ENCODE measurements at regions not wholly inside any gene's neighbourhood (a gene's known extent, or its start where the extent isn't known, plus 50 kb on each side); places are given as distances from the start of the nearest gene placed in this dataset.

GRCh38 chr16:8299635-8300034 lies 290.7 kb downstream of the TMEM114 start:
- Histone ChIP-seq H3K27ac (ENCODE audit: extremely low read depth, low read depth, low read length) (no peak overlapping the region), H3K9me3 (ENCODE audit: control insufficient read depth, insufficient read depth, low read depth, low read length) (no peaks in the 10 kb centered on the region), H3K4me1 (ENCODE audit: control insufficient read depth, insufficient read depth, low read length) (no peaks in the 10 kb centered on the region), H3K4me3 (ENCODE audit: low read depth, low read length) (no peak overlapping the region), H3K36me3 (ENCODE audit: control insufficient read depth in 2 of 2, insufficient read depth in 1 of 2, low read length in 2 of 2) (no peaks in the 10 kb centered on the region)
- CTCF ChIA-PET = no interaction called here
- TF ChIP-seq ZBTB1 (tag by site-specific recombination; IDR thresholded peaks at IDR 0.05) (no peak), ZSCAN18 (tag by site-specific recombination; IDR thresholded peaks at IDR 0.05) (no peak), HOXA7 (CRISPR knock-in tag; IDR thresholded peaks at IDR 0.05; ENCODE audit: borderline replicate concordance) (no peak), ZEB2 (tag by site-specific recombination; IDR thresholded peaks at IDR 0.05) (no peak), ZNF174 (tag by site-specific recombination; IDR thresholded peaks at IDR 0.05) (no peak), ZNF792 (tag by site-specific recombination; IDR thresholded peaks at IDR 0.05) (no peak), ZNF530 (tag by site-specific recombination; IDR thresholded peaks at IDR 0.05; ENCODE audit: low read depth) (no peak), ZNF404 (tag by site-specific recombination; IDR thresholded peaks at IDR 0.05) (no peak), ZNF169 (tag by site-specific recombination; IDR thresholded peaks at IDR 0.05) (no peak), ZNF24 (tag by site-specific recombination; IDR thresholded peaks at IDR 0.05) (no peak), MEIS1 (CRISPR knock-in tag; IDR thresholded peaks at IDR 0.05; ENCODE audit: borderline replicate concordance) (no peak), HOXC10 (CRISPR knock-in tag; IDR thresholded peaks at IDR 0.05) (no peak), GFI1B (tag by site-specific recombination; IDR thresholded peaks at IDR 0.05) (no peak), ZNF529 (tag by site-specific recombination; IDR thresholded peaks at IDR 0.05; ENCODE audit: insufficient replicate concordance) (no peak), ZNF248 (tag by site-specific recombination; IDR thresholded peaks at IDR 0.05) (no peak), ZBTB48 (tag by site-specific recombination; IDR thresholded peaks at IDR 0.05) (no peak)
- TF ChIP-seq, protein P1, sequence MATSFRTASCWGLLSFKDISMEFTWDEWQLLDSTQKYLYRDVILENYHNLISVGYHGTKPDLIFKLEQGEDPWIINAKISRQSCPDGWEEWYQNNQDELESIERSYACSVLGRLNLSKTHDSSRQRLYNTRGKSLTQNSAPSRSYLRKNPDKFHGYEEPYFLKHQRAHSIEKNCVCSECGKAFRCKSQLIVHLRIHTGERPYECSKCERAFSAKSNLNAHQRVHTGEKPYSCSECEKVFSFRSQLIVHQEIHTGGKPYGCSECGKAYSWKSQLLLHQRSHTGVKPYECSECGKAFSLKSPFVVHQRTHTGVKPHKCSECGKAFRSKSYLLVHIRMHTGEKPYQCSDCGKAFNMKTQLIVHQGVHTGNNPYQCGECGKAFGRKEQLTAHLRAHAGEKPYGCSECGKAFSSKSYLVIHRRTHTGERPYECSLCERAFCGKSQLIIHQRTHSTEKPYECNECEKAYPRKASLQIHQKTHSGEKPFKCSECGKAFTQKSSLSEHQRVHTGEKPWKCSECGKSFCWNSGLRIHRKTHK (tag by site-specific recombination; IDR thresholded peaks at IDR 0.05) = no peak
- POLR2A ChIA-PET = no interaction called here

DNA sequence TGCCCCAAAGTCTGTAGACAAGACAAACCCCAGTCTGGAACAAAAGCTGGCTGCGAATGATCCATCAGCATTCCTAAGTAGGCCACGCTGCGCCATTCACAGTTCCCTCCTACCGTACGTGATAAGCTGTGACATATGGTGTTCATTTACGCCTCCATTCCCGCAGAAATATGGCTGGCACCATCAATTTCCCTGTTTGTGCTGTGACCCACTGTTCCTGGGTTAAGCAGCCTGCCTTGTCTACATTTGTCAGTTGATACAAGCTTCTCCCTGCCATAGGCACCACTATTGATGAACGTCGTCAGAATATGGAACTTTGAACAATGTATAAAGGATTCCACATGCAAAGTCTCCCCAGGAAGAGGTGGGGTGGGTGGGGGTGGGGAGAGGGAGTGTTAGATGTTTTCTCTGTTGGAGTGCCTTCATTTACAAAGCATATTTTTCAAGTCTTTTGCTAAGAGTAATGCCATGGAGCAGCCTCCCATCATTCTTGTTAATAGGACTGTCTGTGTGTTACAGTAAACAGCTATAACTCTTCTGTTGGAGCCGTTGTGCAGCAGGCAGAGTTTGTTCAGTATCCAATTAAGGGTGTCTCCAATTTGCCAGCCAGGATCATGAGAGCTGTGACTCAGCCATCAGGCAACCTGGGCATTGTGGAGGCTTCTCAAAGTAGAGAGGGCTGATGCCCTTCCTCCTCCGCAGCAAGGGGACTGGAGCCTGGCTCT lies 294.6 kb downstream of the TMEM114 start:
- CTCF ChIA-PET = interaction anchor here (0.5 kb wide), 1 partner anchor 462 kb away, joined by 4 read pairs; no protein-coding TSS in a partner anchor
- no peaks in the 10 kb centered on the region for H3K4me1 ChIP-seq (ENCODE audit: control insufficient read depth, insufficient read depth, low read length)
- no peak overlapping the region for H3K4me3 ChIP-seq (ENCODE audit: low read depth, low read length)
- no peak overlapping the region for H3K27ac ChIP-seq (ENCODE audit: extremely low read depth, low read depth, low read length)
- H3K36me3 ChIP-seq (ENCODE audit: control insufficient read depth in 2 of 2, insufficient read depth in 1 of 2, low read length in 2 of 2) = no peaks in the 10 kb centered on the region
- POLR2A ChIA-PET = no interaction called here
- H3K9me3 ChIP-seq (ENCODE audit: control insufficient read depth, insufficient read depth, low read depth, low read length) = no peaks in the 10 kb centered on the region
- TF ChIP-seq ZNF629 (tag by site-specific recombination; IDR thresholded peaks at IDR 0.05) = no peak
- no peak for TF ChIP-seq ZNF843 (tag by site-specific recombination; IDR thresholded peaks at IDR 0.05)
- TF ChIP-seq ZNF350 (tag by site-specific recombination; IDR thresholded peaks at IDR 0.05) = no peak
- no peak for TF ChIP-seq ZFP69B (tag by site-specific recombination; IDR thresholded peaks at IDR 0.05)
- TF ChIP-seq, protein P2, sequence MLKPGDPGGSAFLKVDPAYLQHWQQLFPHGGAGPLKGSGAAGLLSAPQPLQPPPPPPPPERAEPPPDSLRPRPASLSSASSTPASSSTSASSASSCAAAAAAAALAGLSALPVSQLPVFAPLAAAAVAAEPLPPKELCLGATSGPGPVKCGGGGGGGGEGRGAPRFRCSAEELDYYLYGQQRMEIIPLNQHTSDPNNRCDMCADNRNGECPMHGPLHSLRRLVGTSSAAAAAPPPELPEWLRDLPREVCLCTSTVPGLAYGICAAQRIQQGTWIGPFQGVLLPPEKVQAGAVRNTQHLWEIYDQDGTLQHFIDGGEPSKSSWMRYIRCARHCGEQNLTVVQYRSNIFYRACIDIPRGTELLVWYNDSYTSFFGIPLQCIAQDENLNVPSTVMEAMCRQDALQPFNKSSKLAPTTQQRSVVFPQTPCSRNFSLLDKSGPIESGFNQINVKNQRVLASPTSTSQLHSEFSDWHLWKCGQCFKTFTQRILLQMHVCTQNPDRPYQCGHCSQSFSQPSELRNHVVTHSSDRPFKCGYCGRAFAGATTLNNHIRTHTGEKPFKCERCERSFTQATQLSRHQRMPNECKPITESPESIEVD (tag by site-specific recombination; IDR thresholded peaks at IDR 0.05) = no peak
- TF ChIP-seq, protein P3, sequence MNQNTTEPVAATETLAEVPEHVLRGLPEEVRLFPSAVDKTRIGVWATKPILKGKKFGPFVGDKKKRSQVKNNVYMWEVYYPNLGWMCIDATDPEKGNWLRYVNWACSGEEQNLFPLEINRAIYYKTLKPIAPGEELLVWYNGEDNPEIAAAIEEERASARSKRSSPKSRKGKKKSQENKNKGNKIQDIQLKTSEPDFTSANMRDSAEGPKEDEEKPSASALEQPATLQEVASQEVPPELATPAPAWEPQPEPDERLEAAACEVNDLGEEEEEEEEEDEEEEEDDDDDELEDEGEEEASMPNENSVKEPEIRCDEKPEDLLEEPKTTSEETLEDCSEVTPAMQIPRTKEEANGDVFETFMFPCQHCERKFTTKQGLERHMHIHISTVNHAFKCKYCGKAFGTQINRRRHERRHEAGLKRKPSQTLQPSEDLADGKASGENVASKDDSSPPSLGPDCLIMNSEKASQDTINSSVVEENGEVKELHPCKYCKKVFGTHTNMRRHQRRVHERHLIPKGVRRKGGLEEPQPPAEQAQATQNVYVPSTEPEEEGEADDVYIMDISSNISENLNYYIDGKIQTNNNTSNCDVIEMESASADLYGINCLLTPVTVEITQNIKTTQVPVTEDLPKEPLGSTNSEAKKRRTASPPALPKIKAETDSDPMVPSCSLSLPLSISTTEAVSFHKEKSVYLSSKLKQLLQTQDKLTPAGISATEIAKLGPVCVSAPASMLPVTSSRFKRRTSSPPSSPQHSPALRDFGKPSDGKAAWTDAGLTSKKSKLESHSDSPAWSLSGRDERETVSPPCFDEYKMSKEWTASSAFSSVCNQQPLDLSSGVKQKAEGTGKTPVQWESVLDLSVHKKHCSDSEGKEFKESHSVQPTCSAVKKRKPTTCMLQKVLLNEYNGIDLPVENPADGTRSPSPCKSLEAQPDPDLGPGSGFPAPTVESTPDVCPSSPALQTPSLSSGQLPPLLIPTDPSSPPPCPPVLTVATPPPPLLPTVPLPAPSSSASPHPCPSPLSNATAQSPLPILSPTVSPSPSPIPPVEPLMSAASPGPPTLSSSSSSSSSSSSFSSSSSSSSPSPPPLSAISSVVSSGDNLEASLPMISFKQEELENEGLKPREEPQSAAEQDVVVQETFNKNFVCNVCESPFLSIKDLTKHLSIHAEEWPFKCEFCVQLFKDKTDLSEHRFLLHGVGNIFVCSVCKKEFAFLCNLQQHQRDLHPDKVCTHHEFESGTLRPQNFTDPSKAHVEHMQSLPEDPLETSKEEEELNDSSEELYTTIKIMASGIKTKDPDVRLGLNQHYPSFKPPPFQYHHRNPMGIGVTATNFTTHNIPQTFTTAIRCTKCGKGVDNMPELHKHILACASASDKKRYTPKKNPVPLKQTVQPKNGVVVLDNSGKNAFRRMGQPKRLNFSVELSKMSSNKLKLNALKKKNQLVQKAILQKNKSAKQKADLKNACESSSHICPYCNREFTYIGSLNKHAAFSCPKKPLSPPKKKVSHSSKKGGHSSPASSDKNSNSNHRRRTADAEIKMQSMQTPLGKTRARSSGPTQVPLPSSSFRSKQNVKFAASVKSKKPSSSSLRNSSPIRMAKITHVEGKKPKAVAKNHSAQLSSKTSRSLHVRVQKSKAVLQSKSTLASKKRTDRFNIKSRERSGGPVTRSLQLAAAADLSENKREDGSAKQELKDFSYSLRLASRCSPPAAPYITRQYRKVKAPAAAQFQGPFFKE (tag by site-specific recombination; IDR thresholded peaks at IDR 0.05; ENCODE audit: borderline replicate concordance) = no peak
- TF ChIP-seq KLF9 (tag by site-specific recombination; IDR thresholded peaks at IDR 0.05; ENCODE audit: low read depth) = no peak
